Fibroblast of skin of abdomen (primary cell): ENCODE measurements at regions not wholly inside any gene's neighbourhood (a gene's known extent, or its start where the extent isn't known, plus 50 kb on each side); places are given as distances from the start of the nearest gene placed in this dataset.

ENCODE experiments used
- DNase-seq: peaks from one replicate; pipeline ENCODE4 v3.0.0-alpha.2; 2013

GRCh38 chr11:27187848-27188621, 147.4 kb downstream of the BBOX1 start:
- DNase-seq: no peak

DNA sequence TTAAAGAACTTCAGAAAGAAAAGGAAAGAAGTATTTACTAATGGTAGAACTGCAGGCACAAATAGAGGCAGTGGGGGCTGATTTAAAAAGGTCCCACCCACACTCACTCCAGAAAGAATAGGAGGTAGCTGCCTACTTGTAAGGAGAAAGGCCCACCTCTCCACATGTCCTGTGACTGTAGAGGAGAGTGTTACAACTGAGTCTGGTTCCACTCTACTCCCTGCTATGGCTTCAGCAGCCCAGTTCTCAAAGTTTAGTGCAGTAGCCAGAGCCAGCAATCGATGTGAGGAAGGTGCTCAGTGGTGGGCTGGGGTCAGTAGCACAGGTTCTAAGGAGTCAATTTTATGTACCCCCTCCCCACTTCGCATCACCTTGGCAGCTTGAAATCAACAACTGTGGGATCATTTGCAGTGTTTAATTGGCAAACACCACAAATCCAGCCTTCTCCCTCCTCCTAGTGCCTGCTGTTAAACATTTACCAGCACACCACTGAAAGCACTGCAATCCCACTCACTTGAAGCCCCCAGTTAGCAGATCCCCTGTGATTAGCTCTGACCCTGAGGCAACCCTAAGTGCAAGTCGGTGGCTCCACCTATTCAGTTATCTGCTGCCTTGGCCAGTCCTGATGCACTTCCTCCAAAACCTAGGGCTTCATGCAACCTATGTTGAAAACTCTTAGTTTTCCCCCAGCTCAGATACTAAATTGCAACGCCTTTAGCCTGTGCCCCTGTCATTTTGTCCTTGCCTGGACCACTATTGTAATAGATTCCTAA, 146.6 kb downstream of the BBOX1 start:
- DNase-seq: no peak

DNA sequence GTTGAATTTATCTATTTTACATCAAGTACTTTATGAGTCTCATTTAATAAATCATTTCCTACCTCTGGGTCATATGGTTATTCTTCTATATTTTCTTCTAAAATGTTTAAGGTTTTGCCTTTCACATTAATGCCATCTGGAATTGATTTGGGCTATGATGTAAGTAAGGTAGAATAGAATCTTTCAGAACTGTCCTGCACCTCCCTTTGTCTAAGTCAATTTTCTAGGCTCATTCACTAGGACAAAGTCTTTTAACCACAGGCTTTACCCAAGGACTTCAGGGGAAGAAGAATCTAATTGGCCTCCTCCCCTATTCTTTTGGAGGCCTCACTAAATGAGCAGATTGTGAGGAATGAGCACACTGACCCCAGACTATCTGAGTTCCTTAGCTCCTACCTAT, 146.0 kb downstream of the BBOX1 start:
- DNase-seq: peak; percentile 78

GRCh38 chr11:27184458-27185312, 144.1 kb downstream of the BBOX1 start:
- DNase-seq: peak; percentile 65

DNA sequence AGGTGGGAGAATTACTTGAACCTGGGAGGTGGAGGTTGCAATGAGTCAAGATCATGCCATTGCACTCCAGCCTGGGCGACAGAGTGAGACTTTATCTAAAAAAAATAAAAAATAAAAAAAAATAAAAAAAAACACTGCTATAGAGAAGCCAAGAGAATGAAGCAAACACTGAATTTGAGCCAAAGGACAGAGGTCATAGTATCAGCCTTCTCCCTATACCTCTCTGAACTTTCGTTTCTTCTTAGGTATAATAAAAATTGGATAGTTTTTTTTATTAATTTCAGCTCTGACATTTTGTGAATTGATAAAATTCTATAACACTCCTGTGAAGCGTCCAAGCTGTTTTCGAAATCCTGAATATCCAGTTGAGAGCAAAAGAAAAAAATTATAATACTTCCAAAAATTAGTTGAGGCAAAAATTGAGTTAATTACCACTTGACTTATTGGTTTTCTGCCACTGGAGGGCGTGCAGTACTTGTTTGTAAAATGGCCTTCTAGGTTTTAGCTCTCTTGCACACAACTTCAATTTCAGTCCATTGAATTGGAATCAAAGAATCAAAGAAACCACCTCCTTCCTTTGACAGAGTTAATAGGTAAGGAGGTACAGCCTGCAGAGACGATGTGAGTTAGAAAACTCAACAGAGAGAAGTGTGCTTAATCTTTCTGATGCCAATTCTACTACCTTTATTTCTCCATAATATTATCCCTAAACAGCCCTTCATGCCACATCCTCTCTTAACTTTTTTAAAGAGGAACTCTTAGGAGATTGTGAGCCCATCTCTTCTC, 143.2 kb downstream of the BBOX1 start:
- DNase-seq: peak; percentile 80

DNA sequence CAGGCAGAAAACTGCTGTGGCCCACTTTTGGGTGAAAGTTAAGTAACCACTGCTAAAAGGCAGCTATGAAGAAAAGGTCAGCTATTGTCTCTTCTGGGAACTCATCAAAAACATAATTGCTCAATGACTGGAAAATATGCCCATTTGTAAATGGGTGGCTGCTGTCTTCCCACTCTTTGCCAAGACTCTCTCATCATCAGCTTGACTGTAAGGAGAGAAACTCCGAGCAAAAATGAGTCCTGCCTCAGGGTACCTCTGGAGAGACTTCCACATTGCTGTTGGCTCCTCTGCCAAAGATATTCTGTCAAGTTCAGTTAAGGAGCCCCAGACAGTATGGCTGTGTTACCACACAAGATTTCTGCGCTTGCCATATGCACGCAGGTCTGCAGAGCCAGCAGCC, 138.7 kb downstream of the BBOX1 start:
- DNase-seq: no peak

DNA sequence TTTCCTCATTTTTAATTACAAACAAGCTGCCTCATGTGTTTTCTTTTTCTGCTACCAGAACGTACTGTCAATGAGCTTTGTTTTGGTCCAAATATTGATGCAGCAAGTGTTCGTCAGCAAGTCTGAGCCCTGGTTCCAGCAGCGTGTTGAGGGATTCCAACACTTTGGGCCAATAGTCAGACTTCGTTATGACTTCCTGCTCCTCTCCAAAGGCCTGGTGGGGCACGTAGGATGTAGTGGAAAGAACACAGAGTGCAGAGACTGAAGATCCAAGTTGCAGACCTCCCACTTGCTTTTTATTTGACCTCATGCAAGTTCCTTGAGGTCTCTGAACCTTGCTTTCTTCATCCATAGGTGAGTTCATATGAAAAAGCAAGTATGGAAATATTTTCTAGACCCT, 138.2 kb downstream of the BBOX1 start:
- no peak for DNase-seq
